OCI-LY7 (cell line): ENCODE measurements at regions not wholly inside any gene's neighbourhood (a gene's known extent, or its start where the extent isn't known, plus 50 kb on each side); places are given as distances from the start of the nearest gene placed in this dataset.

Experiments
- BruUV-seq: library from RNA; stranded (reverse); fragments of 400-500 nt; replicated peaks from 2 replicates; lab custom pipeline; 2021; lab: Mats Ljungman, UMichigan
- CTCF ChIA-PET: fragments of 300-600 bp; sonication (Branson Sonifier 250); formaldehyde crosslinking; loops from one replicate; lab custom pipeline; 2022; ENCODE audit warnings: antibody characterized with exemption; ENCODE audit not compliant: unreplicated experiment; lab: Charles Lee
- POLR2A ChIA-PET: fragments of 300-600 bp; sonication (Branson Sonifier 250); formaldehyde crosslinking; loops from one replicate; lab custom pipeline; 2022; ENCODE audit warnings: antibody characterized with exemption; lab: Charles Lee
- DNase-seq: peaks from one replicate; pipeline ENCODE4 v3.0.0-alpha.2; 2015; ENCODE audit warnings: low spot score
- H2AFZ ChIP-seq: fragments of 200-600 bp; sonication (generic), shearing (Covaris generic); 2 replicates; pipeline ENCODE4 v1.6.1; 2014; ENCODE audit warnings: mild to moderate bottlenecking, antibody characterized with exemption, low read length, moderate library complexity
- H3K27ac ChIP-seq: fragments of 200-600 bp; sonication (generic); 2 replicates; pipeline ENCODE4 v1.5.1; 2014; ENCODE audit warnings: mixed run types, low read depth, mild to moderate bottlenecking, moderate library complexity, low read length, inconsistent platforms; ENCODE audit not compliant: poor library complexity, severe bottlenecking
- H3K36me3 ChIP-seq: fragments of 200-600 bp; sonication (generic); 2 replicates; pipeline ENCODE4 v1.6.1; 2014; ENCODE audit warnings: mild to moderate bottlenecking, antibody characterized with exemption, low read length, moderate library complexity, mixed read lengths; ENCODE audit not compliant: insufficient read depth
- H3K4me1 ChIP-seq: fragments of 200-600 bp; sonication (generic); 2 replicates; pipeline ENCODE4 v1.5.1; 2014; ENCODE audit warnings: mild to moderate bottlenecking, low read length; ENCODE audit not compliant: insufficient read depth, poor library complexity, severe bottlenecking
- H3K4me2 ChIP-seq: fragments of 200-600 bp; sonication (generic); 2 replicates; pipeline ENCODE4 v1.6.1; 2014; ENCODE audit warnings: mild to moderate bottlenecking, low read length
- H3K4me3 ChIP-seq: fragments of 200-600 bp; sonication (generic); 2 replicates; pipeline ENCODE4 v1.5.1; 2014; ENCODE audit warnings: mild to moderate bottlenecking, low read depth, low read length; ENCODE audit not compliant: poor library complexity, severe bottlenecking
- H3K79me2 ChIP-seq: fragments of 200-600 bp; sonication (generic); 2 replicates; pipeline ENCODE4 v1.6.1; 2016; ENCODE audit warnings: low read depth, mild to moderate bottlenecking, low read length, moderate library complexity, mixed read lengths; ENCODE audit not compliant: insufficient read depth
- H3K9me2 ChIP-seq: fragments of 200-600 bp; sonication (generic); 2 replicates; pipeline ENCODE4 v1.6.1; 2016; ENCODE audit warnings: mild to moderate bottlenecking, low read length, mixed read lengths; ENCODE audit not compliant: insufficient read depth
- H3K9me3 ChIP-seq: fragments of 200-600 bp; sonication (generic); 2 replicates; pipeline ENCODE4 v1.6.1; 2014; ENCODE audit warnings: mild to moderate bottlenecking, mixed run types, low read length, mixed read lengths
- H4K20me1 ChIP-seq: fragments of 200-600 bp; sonication (generic); 2 replicates; pipeline ENCODE4 v1.6.1; 2014; ENCODE audit warnings: mild to moderate bottlenecking, antibody characterized with exemption, low read length, moderate library complexity, mixed read lengths; ENCODE audit not compliant: insufficient read depth
- CTCF ChIP-seq: fragments of 200-600 bp; sonication (generic); conservative IDR thresholded peaks from 2 replicates; pipeline ENCODE4 v1.5.1; 2014; ENCODE audit warnings: mild to moderate bottlenecking, antibody characterized with exemption, low read length, moderate library complexity, mixed read lengths
- EZH2phosphoT487 ChIP-seq: fragments of 200-600 bp; sonication (generic); IDR thresholded peaks from 2 replicates; pipeline ENCODE4 v1.6.1; 2018; ENCODE audit warnings: low read depth, borderline replicate concordance, mild to moderate bottlenecking, mixed run types, antibody characterized with exemption, low read length, moderate library complexity, mixed read lengths
- intact Hi-C: fragments of 100-400 bp; cut with micrococcal nuclease; formaldehyde crosslinking; loops from one replicate; pipeline ENCODE4 v1.10.0; 2022; ENCODE audit not compliant: unreplicated experiment

DNA sequence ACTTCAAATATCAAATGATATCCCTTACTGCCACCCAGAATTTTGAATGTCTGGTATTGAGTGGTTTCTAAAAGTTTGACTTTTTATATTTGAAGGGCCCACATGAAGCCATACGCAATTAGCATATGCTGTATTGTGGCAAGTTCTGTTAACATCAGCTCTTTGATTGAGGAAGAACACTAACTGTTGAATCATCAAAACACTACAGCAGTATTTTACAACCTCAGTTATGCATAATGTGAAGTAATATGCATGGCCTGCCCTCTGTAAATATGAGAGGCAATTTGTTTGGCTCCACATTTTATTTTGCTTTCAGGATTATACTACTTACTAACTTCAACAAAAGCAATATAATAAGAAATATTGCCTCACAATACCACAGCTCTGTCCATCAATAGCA is 62.2 kb upstream of the DMD start:
- Histone ChIP-seq H3K9me2 (no peaks in the 10 kb centered on the region), H3K79me2 (no peaks in the 10 kb centered on the region), H2AFZ (no peak overlapping the region; the same call in 1 of the 2 replicates), H3K27ac (no peak overlapping the region), H3K4me3 (no peak overlapping the region), H4K20me1 (no peaks in the 10 kb centered on the region), H3K9me3 (no peaks in the 10 kb centered on the region), H3K36me3 (no peaks in the 10 kb centered on the region; the same call in 1 of the 2 replicates), H3K4me1 (no peaks in the 10 kb centered on the region), H3K4me2 (no peak overlapping the region)
- intact Hi-C loops = no loop called here
- TF ChIP-seq CTCF (no peak), EZH2phosphoT487 (no peak)
- no TSS peak for BruUV-seq
- CTCF ChIA-PET = no interaction called here
- no peak for DNase-seq
- POLR2A ChIA-PET = no interaction called here

- no peaks in the 10 kb centered on the region for H3K9me3 ChIP-seq
- no peak overlapping the region for H3K27ac ChIP-seq
- no TSS peak for BruUV-seq
- H3K4me2 ChIP-seq = no peak overlapping the region
- DNase-seq = no peak
- CTCF ChIA-PET = no interaction called here
- H3K79me2 ChIP-seq = no peaks in the 10 kb centered on the region
- H4K20me1 ChIP-seq = no peaks in the 10 kb centered on the region
- no peak overlapping the region for H3K4me3 ChIP-seq
- TF ChIP-seq CTCF (no peak), EZH2phosphoT487 (no peak)
- H3K36me3 ChIP-seq = no peaks in the 10 kb centered on the region; the same call in 1 of the 2 replicates
- POLR2A ChIA-PET = no interaction called here
- intact Hi-C loops = no loop called here
- H2AFZ ChIP-seq = no peak overlapping the region; the same call in 1 of the 2 replicates
- no peaks in the 10 kb centered on the region for H3K4me1 ChIP-seq
- H3K9me2 ChIP-seq = no peaks in the 10 kb centered on the region
Measured at GRCh38 chrX:33272986-33273385, 61.6 kb upstream of the DMD start.
